OCI-LY3 (cell line): ENCODE measurements at regions not wholly inside any gene's neighbourhood (a gene's known extent, or its start where the extent isn't known, plus 50 kb on each side); places are given as distances from the start of the nearest gene placed in this dataset.

ENCODE experiments used
- H2AFZ ChIP-seq: fragments of 200-600, 300-600 bp; shearing (Covaris generic); 2 replicates; pipeline ENCODE4 v1.6.0; 2014; ENCODE audit warnings: antibody characterized with exemption, low read depth, low read length
- H3K27ac ChIP-seq: fragments of 200-600, 300-600 bp; sonication (generic); 2 replicates; pipeline ENCODE4 v1.5.1; 2014; ENCODE audit warnings: mild to moderate bottlenecking, low read length, moderate library complexity, mixed read lengths
- H3K27me3 ChIP-seq: fragments of 200-600, 300-600 bp; sonication (generic); 2 replicates; pipeline ENCODE4 v1.6.1; 2014; ENCODE audit warnings: low read depth, low read length, mixed read lengths
- H3K36me3 ChIP-seq: fragments of 200-600, 300-600 bp; sonication (generic); replicated peaks from 2 replicates; pipeline ENCODE3; 2014; ENCODE audit warnings: low read depth, low read length, mixed read lengths
- H3K4me1 ChIP-seq: fragments of 300-600, 200-600 bp; sonication (generic); 2 replicates; pipeline ENCODE4 v1.6.1; 2014; ENCODE audit warnings: low read length, mixed read lengths
- H3K4me2 ChIP-seq: fragments of 200-600, 300-600 bp; sonication (generic); 2 replicates; pipeline ENCODE4 v1.6.1; 2014; ENCODE audit warnings: low read length, mixed read lengths
- H3K4me3 ChIP-seq: fragments of 300-600, 200-600 bp; sonication (generic); 2 replicates; pipeline ENCODE4 v1.5.1; 2014; ENCODE audit warnings: antibody characterized with exemption, mild to moderate bottlenecking, low read length, moderate library complexity
- H3K79me2 ChIP-seq: fragments of 300-600, 200-600 bp; shearing (Covaris generic); 2 replicates; pipeline ENCODE4 v1.6.1; 2014; ENCODE audit warnings: mild to moderate bottlenecking, low read length, mixed read lengths
- H3K9ac ChIP-seq: fragments of 300-600, 200-600 bp; shearing (Covaris generic); 2 replicates; pipeline ENCODE4 v1.6.0; 2014; ENCODE audit warnings: mild to moderate bottlenecking, low read length, moderate library complexity
- H3K9me3 ChIP-seq: fragments of 200-600, 300-600 bp; shearing (Covaris generic); 2 replicates; pipeline ENCODE4 v1.6.1; 2014; ENCODE audit warnings: low read length, mixed read lengths; ENCODE audit not compliant: insufficient read depth
- H4K20me1 ChIP-seq: fragments of 200-600, 300-600 bp; sonication (generic); 2 replicates; pipeline ENCODE4 v1.6.1; 2016; ENCODE audit warnings: low read length, mixed read lengths; ENCODE audit not compliant: insufficient read depth
- CTCF ChIP-seq: fragments of 200-600, 300-600 bp; sonication (generic); IDR thresholded peaks from 2 replicates; pipeline ENCODE4 v1.5.1; 2014; ENCODE audit warnings: antibody characterized with exemption, low read length, low read depth
- EZH2phosphoT487 ChIP-seq: fragments of 200-600 bp; shearing (Covaris generic); IDR thresholded peaks from 2 replicates; pipeline ENCODE4 v1.6.1; 2018; ENCODE audit warnings: antibody characterized with exemption, mixed run types, low read depth

- H3K4me3 ChIP-seq = no peak overlapping the region
These were observed 228.5 kb upstream of the ARGLU1 start for GRCh38 chr13:106796280-106797047.

GRCh38 chr13:106795847-106796246 is 227.9 kb upstream of the ARGLU1 start:
- H3K4me1 ChIP-seq = peaks cover 7% of the 10 kb centered on the region
- H3K9ac ChIP-seq = no peak overlapping the region
- no peaks in the 10 kb centered on the region for H3K36me3 ChIP-seq
- H3K27ac ChIP-seq = no peak overlapping the region
- no peak overlapping the region for H3K4me2 ChIP-seq
- no peaks in the 10 kb centered on the region for H3K79me2 ChIP-seq
- H3K9me3 ChIP-seq = no peaks in the 10 kb centered on the region
- H2AFZ ChIP-seq = no peak overlapping the region
- TF ChIP-seq EZH2phosphoT487 = no peak
- TF ChIP-seq CTCF = no peak
- H3K27me3 ChIP-seq = no peaks in the 10 kb centered on the region
- H3K4me3 ChIP-seq = no peak overlapping the region
- no peaks in the 10 kb centered on the region for H4K20me1 ChIP-seq

More at GRCh38 chr13:106796280-106797047, 228.5 kb upstream of the ARGLU1 start:
- no peaks in the 10 kb centered on the region for H3K27me3 ChIP-seq
- H3K9ac ChIP-seq = no peak overlapping the region
- peak overlapping the region; percentile 13; the same call in 1 of the 2 replicates for H3K4me2 ChIP-seq
- H2AFZ ChIP-seq = peak overlapping the region; percentile 58; the same call in 1 of the 2 replicates
- H3K79me2 ChIP-seq = no peaks in the 10 kb centered on the region
- no peaks in the 10 kb centered on the region for H3K36me3 ChIP-seq
- peaks cover 7% of the 10 kb centered on the region for H3K4me1 ChIP-seq
- H3K9me3 ChIP-seq = no peaks in the 10 kb centered on the region
- no peak for TF ChIP-seq CTCF
- no peak for TF ChIP-seq EZH2phosphoT487
- no peaks in the 10 kb centered on the region for H4K20me1 ChIP-seq
- H3K27ac ChIP-seq = no peak overlapping the region

- Histone ChIP-seq H3K9me3 (no peaks in the 10 kb centered on the region), H3K4me3 (no peak overlapping the region), H2AFZ (no peak overlapping the region), H3K27ac (no peak overlapping the region), H3K79me2 (no peaks in the 10 kb centered on the region), H3K4me2 (no peak overlapping the region), H3K4me1 (peaks cover 7% of the 10 kb centered on the region), H3K9ac (no peak overlapping the region), H4K20me1 (no peaks in the 10 kb centered on the region), H3K36me3 (no peaks in the 10 kb centered on the region), H3K27me3 (no peaks in the 10 kb centered on the region)
- no peak for TF ChIP-seq CTCF
- no peak for TF ChIP-seq EZH2phosphoT487
These were observed 226.2 kb upstream of the ARGLU1 start for GRCh38 chr13:106794117-106794516.

GRCh38 chr13:106789911-106790310 is 222.0 kb upstream of the ARGLU1 start:
- H4K20me1 ChIP-seq = no peaks in the 10 kb centered on the region
- no peak overlapping the region for H3K27ac ChIP-seq

More at GRCh38 chr13:106789911-106790310, 222.0 kb upstream of the ARGLU1 start:
- Histone ChIP-seq H3K4me3 (no peak overlapping the region), H3K9me3 (no peaks in the 10 kb centered on the region), H3K4me2 (no peak overlapping the region), H3K27me3 (no peaks in the 10 kb centered on the region), H3K36me3 (no peaks in the 10 kb centered on the region), H3K79me2 (no peaks in the 10 kb centered on the region), H3K4me1 (no peaks in the 10 kb centered on the region), H3K9ac (no peak overlapping the region), H2AFZ (no peak overlapping the region)
- no peak for TF ChIP-seq EZH2phosphoT487
